Activated naive CD8-positive, alpha-beta T cell treated with anti-CD3 and anti-CD28 coated beads, Interleukin-2, amount 50 U/mL, for 24 hours (primary cell): ENCODE measurements at regions not wholly inside any gene's neighbourhood (a gene's known extent, or its start where the extent isn't known, plus 50 kb on each side); places are given as distances from the start of the nearest gene placed in this dataset.

Experiments
- ATAC-seq: fragments of 150-1000 bp; cut with Tn5 transposase; one replicate; pipeline ENCODE4 v1.10.0; 2021
- DNase-seq: peaks from one replicate; pipeline ENCODE4 v3.0.0; 2021
- H3K27ac Mint-ChIP-seq: one replicate; pipeline ENCODE4 v1.8.0; 2021; ENCODE audit warnings: mild to moderate bottlenecking, mixed read lengths
- H3K27me3 Mint-ChIP-seq: one replicate; pipeline ENCODE4 v1.8.0; 2021; ENCODE audit warnings: mixed read lengths
- H3K36me3 Mint-ChIP-seq: one replicate; pipeline ENCODE4 v1.8.0; 2021; ENCODE audit warnings: low read depth, mixed read lengths
- H3K4me1 Mint-ChIP-seq: one replicate; pipeline ENCODE4 v1.8.0; 2021; ENCODE audit warnings: mixed read lengths
- H3K4me3 Mint-ChIP-seq: one replicate; pipeline ENCODE4 v1.8.0; 2021; ENCODE audit warnings: mild to moderate bottlenecking, moderate library complexity, mixed read lengths
- H3K9me3 Mint-ChIP-seq: one replicate; pipeline ENCODE4 v1.8.0; 2021; ENCODE audit warnings: mixed read lengths

- Mint-ChIP-seq H3K36me3 (peaks cover 10% of the 10 kb centered on the region), H3K4me3 (no peak overlapping the region), H3K27ac (no peak overlapping the region), H3K27me3 (peaks cover 11% of the 10 kb centered on the region), H3K9me3 (peaks cover 31% of the 10 kb centered on the region), H3K4me1 (no peaks in the 10 kb centered on the region)
- ATAC-seq (no peak), DNase-seq (no peak)
Measured at GRCh38 chr12:90120627-90121026, 412.0 kb upstream of the ATP2B1 start.

GRCh38 chr12:90112666-90113065 lies 404.0 kb upstream of the ATP2B1 start:
- Mint-ChIP-seq H3K9me3 (no peaks in the 10 kb centered on the region), H3K27me3 (no peaks in the 10 kb centered on the region), H3K4me1 (no peaks in the 10 kb centered on the region), H3K27ac (no peak overlapping the region), H3K4me3 (no peak overlapping the region), H3K36me3 (peaks cover under 1% of the 10 kb centered on the region)
- DNase-seq: no peak
- ATAC-seq: no peak

- H3K27me3 Mint-ChIP-seq: no peaks in the 10 kb centered on the region
- H3K9me3 Mint-ChIP-seq: no peaks in the 10 kb centered on the region
- H3K4me1 Mint-ChIP-seq: no peaks in the 10 kb centered on the region
- no peak for ATAC-seq
- DNase-seq: no peak
- no peak overlapping the region for H3K27ac Mint-ChIP-seq
- no peaks in the 10 kb centered on the region for H3K36me3 Mint-ChIP-seq
- H3K4me3 Mint-ChIP-seq: no peak overlapping the region
Measured at GRCh38 chr12:90111791-90112580, 403.3 kb upstream of the ATP2B1 start.

- Mint-ChIP-seq H3K27me3 (no peaks in the 10 kb centered on the region), H3K27ac (no peak overlapping the region), H3K9me3 (no peaks in the 10 kb centered on the region), H3K4me1 (peaks cover 7% of the 10 kb centered on the region), H3K4me3 (no peak overlapping the region), H3K36me3 (no peaks in the 10 kb centered on the region)
- ATAC-seq (no peak), DNase-seq (no peak)
Measured at GRCh38 chr12:90106568-90106967, 397.9 kb upstream of the ATP2B1 start.

GRCh38 chr12:90102957-90103652 lies 394.5 kb upstream of the ATP2B1 start:
- no peaks in the 10 kb centered on the region for H3K27me3 Mint-ChIP-seq
- no peaks in the 10 kb centered on the region for H3K9me3 Mint-ChIP-seq
- H3K4me1 Mint-ChIP-seq: peaks cover 13% of the 10 kb centered on the region
- ATAC-seq: peak; percentile 73
- no peak overlapping the region for H3K27ac Mint-ChIP-seq
- peak overlapping the region; percentile 13 for H3K4me3 Mint-ChIP-seq
- no peaks in the 10 kb centered on the region for H3K36me3 Mint-ChIP-seq
- no peak for DNase-seq

GRCh38 chr12:90100579-90100978 lies 391.9 kb upstream of the ATP2B1 start:
- H3K27me3 Mint-ChIP-seq: no peaks in the 10 kb centered on the region
- ATAC-seq: no peak

GRCh38 chr12:90099288-90099687 lies 390.6 kb upstream of the ATP2B1 start:
- no peak for ATAC-seq

More at GRCh38 chr12:90100579-90100978, 391.9 kb upstream of the ATP2B1 start:
- Mint-ChIP-seq H3K4me1 (peaks cover 16% of the 10 kb centered on the region), H3K36me3 (no peaks in the 10 kb centered on the region), H3K9me3 (no peaks in the 10 kb centered on the region), H3K4me3 (no peak overlapping the region), H3K27ac (peak overlapping the region; percentile 7)
- no peak for DNase-seq

GRCh38 chr12:90098132-90098779 lies 389.6 kb upstream of the ATP2B1 start:
- H3K27me3 Mint-ChIP-seq: no peaks in the 10 kb centered on the region
- no peak overlapping the region for H3K27ac Mint-ChIP-seq
- no peak for ATAC-seq

More at GRCh38 chr12:90099288-90099687, 390.6 kb upstream of the ATP2B1 start:
- H3K27ac Mint-ChIP-seq: no peak overlapping the region
- H3K4me3 Mint-ChIP-seq: no peak overlapping the region
- H3K9me3 Mint-ChIP-seq: no peaks in the 10 kb centered on the region
- H3K27me3 Mint-ChIP-seq: no peaks in the 10 kb centered on the region
- peaks cover 16% of the 10 kb centered on the region for H3K4me1 Mint-ChIP-seq
- no peaks in the 10 kb centered on the region for H3K36me3 Mint-ChIP-seq
- no peak for DNase-seq

GRCh38 chr12:90091809-90092208 lies 383.2 kb upstream of the ATP2B1 start:
- peaks cover 5% of the 10 kb centered on the region for H3K9me3 Mint-ChIP-seq
- H3K27ac Mint-ChIP-seq: no peak overlapping the region
- H3K36me3 Mint-ChIP-seq: no peaks in the 10 kb centered on the region

More at GRCh38 chr12:90098132-90098779, 389.6 kb upstream of the ATP2B1 start:
- Mint-ChIP-seq H3K36me3 (no peaks in the 10 kb centered on the region), H3K9me3 (no peaks in the 10 kb centered on the region), H3K4me1 (peaks cover 16% of the 10 kb centered on the region), H3K4me3 (no peak overlapping the region)
- no peak for DNase-seq

GRCh38 chr12:90090929-90091651 lies 382.5 kb upstream of the ATP2B1 start:
- Mint-ChIP-seq H3K27me3 (no peaks in the 10 kb centered on the region), H3K9me3 (peaks cover 5% of the 10 kb centered on the region), H3K27ac (peak overlapping the region; percentile 6), H3K4me1 (peaks cover 21% of the 10 kb centered on the region), H3K36me3 (no peaks in the 10 kb centered on the region), H3K4me3 (no peak overlapping the region)
- DNase-seq (peak; percentile 7), ATAC-seq (peak; percentile 75)

More at GRCh38 chr12:90091809-90092208, 383.2 kb upstream of the ATP2B1 start:
- no peak for ATAC-seq
- Mint-ChIP-seq H3K27me3 (no peaks in the 10 kb centered on the region), H3K4me1 (peaks cover 17% of the 10 kb centered on the region), H3K4me3 (no peak overlapping the region)
- DNase-seq: no peak

GRCh38 chr12:90086281-90086680 lies 377.6 kb upstream of the ATP2B1 start:
- ATAC-seq: peak; percentile 67

GRCh38 chr12:90085494-90086274 lies 377.0 kb upstream of the ATP2B1 start:
- ATAC-seq: peak; percentile 49
- H3K9me3 Mint-ChIP-seq: peaks cover 5% of the 10 kb centered on the region
- no peaks in the 10 kb centered on the region for H3K27me3 Mint-ChIP-seq
- no peak overlapping the region for H3K4me3 Mint-ChIP-seq
- H3K4me1 Mint-ChIP-seq: peaks cover 15% of the 10 kb centered on the region
- H3K36me3 Mint-ChIP-seq: no peaks in the 10 kb centered on the region
- DNase-seq: no peak
- no peak overlapping the region for H3K27ac Mint-ChIP-seq

More at GRCh38 chr12:90086281-90086680, 377.6 kb upstream of the ATP2B1 start:
- Mint-ChIP-seq H3K4me1 (peaks cover 21% of the 10 kb centered on the region), H3K4me3 (no peak overlapping the region), H3K9me3 (peaks cover 5% of the 10 kb centered on the region), H3K27me3 (no peaks in the 10 kb centered on the region), H3K27ac (no peak overlapping the region), H3K36me3 (no peaks in the 10 kb centered on the region)
- DNase-seq: no peak

- Mint-ChIP-seq H3K27me3 (no peaks in the 10 kb centered on the region), H3K27ac (no peak overlapping the region), H3K9me3 (peaks cover under 1% of the 10 kb centered on the region), H3K4me1 (peaks cover 12% of the 10 kb centered on the region), H3K36me3 (no peaks in the 10 kb centered on the region), H3K4me3 (no peak overlapping the region)
- ATAC-seq (no peak), DNase-seq (no peak)
Measured at GRCh38 chr12:90084018-90084417, 375.4 kb upstream of the ATP2B1 start.
